Amniotic epithelial cell (primary cell): ENCODE measurements at regions not wholly inside any gene's neighbourhood (a gene's known extent, or its start where the extent isn't known, plus 50 kb on each side); places are given as distances from the start of the nearest gene placed in this dataset.
"Not testable (repeated sequence)": the region's sequence is repeated elsewhere in the genome, so short reads cannot be mapped to it uniquely, and the experiment has no call there.

Experiments
- DNase-seq: peaks from one replicate; pipeline ENCODE4 v3.0.0-alpha.2; 2010; ENCODE audit warnings: low read depth

- peak; percentile 48 for DNase-seq
Measured at GRCh38 chr2:52539026-52539970, 1228.3 kb upstream of the CHAC2 start.

- DNase-seq = peak; percentile 8
Measured at GRCh38 chr2:52537588-52537987, 1230.0 kb upstream of the CHAC2 start.

- no peak for DNase-seq
Measured at GRCh38 chr2:52536929-52537460, 1230.6 kb upstream of the CHAC2 start.

- no peak for DNase-seq
Measured at GRCh38 chr2:52532956-52533355, 1234.6 kb upstream of the CHAC2 start.

GRCh38 chr2:52526735-52527134 is 1240.9 kb upstream of the CHAC2 start:
- DNase-seq = no peak

GRCh38 chr2:52520644-52521043 is 1247.0 kb upstream of the CHAC2 start:
- no peak for DNase-seq

- DNase-seq = peak; percentile 42
Measured at GRCh38 chr2:52518678-52519077, 1248.9 kb upstream of the CHAC2 start.

- DNase-seq = no peak
Measured at GRCh38 chr2:52512760-52513159, 1254.8 kb upstream of the CHAC2 start.

- DNase-seq = peak; percentile 33
Measured at GRCh38 chr2:52510432-52510831, 1257.2 kb upstream of the CHAC2 start.

GRCh38 chr2:52502476-52502860 is 1265.1 kb upstream of the CHAC2 start:
- no peak for DNase-seq

GRCh38 chr2:52501715-52502475 is 1265.7 kb upstream of the CHAC2 start:
- no peak for DNase-seq

- peak; percentile 14 for DNase-seq
Measured at GRCh38 chr2:52500561-52500960, 1267.0 kb upstream of the CHAC2 start.

GRCh38 chr2:52498077-52498750 is 1269.4 kb upstream of the CHAC2 start:
- no peak for DNase-seq

- DNase-seq = no peak
Measured at GRCh38 chr2:52495816-52496215, 1271.8 kb upstream of the CHAC2 start.

- DNase-seq = no peak
Measured at GRCh38 chr2:52477166-52477565, 1290.4 kb upstream of the CHAC2 start.

- peak; percentile 24 for DNase-seq
Measured at GRCh38 chr2:52475590-52475989, 1292.0 kb upstream of the CHAC2 start.

GRCh38 chr2:52474091-52474490 is 1293.5 kb upstream of the CHAC2 start:
- no peak for DNase-seq

- no peak for DNase-seq
Measured at GRCh38 chr2:52473526-52473925, 1294.1 kb upstream of the CHAC2 start.

- not testable (repeated sequence) for DNase-seq
Measured at GRCh38 chr2:52470457-52470856, 1297.1 kb upstream of the CHAC2 start.

- no peak for DNase-seq
Measured at GRCh38 chr2:52467189-52467588, 1300.4 kb upstream of the CHAC2 start.

- peak; percentile 51 for DNase-seq
Measured at GRCh38 chr2:52465287-52465686, 1302.3 kb upstream of the CHAC2 start.

- DNase-seq = no peak
Measured at GRCh38 chr2:52463457-52463856, 1304.1 kb upstream of the CHAC2 start.
